ENCODE measurements at regions not wholly inside any gene's neighbourhood (a gene's known extent, or its start where the extent isn't known, plus 50 kb on each side); places are given as distances from the start of the nearest gene placed in this dataset.

GRCh38 chr3:177425042-177425441 is 227.8 kb upstream of the TBL1XR1 start:
- H3K27ac ChIP-seq: no peak overlapping the region
- ChIA-PET CTCF (no interaction called here), POLR2A (ENCODE audit: low non-redundant PET) (no interaction called here)
- DNase-seq (ENCODE audit: low spot score): no peak
- no peak for TF ChIP-seq CTCF (conservative IDR thresholded peaks at IDR 0.05; ENCODE audit: low read depth)

GRCh38 chr3:177426106-177426877 is 229.0 kb upstream of the TBL1XR1 start:
- ChIA-PET CTCF (interaction anchor here (0.6 kb wide), 1 partner anchor 594 kb away, joined by 3 read pairs; no protein-coding TSS in a partner anchor), POLR2A (ENCODE audit: low non-redundant PET) (no interaction called here)
- no peak overlapping the region for H3K27ac ChIP-seq
- no peak for TF ChIP-seq CTCF (conservative IDR thresholded peaks at IDR 0.05; ENCODE audit: low read depth)
- no peak for DNase-seq (ENCODE audit: low spot score)

GRCh38 chr3:177426878-177427495 is 229.7 kb upstream of the TBL1XR1 start:
- ChIA-PET POLR2A (ENCODE audit: low non-redundant PET) (no interaction called here), CTCF (interaction anchor here (0.6 kb wide), 1 partner anchor 593 kb away, joined by 3 read pairs; no protein-coding TSS in a partner anchor)
- no peak for DNase-seq (ENCODE audit: low spot score)
- no peak for TF ChIP-seq CTCF (conservative IDR thresholded peaks at IDR 0.05; ENCODE audit: low read depth)
- H3K27ac ChIP-seq: no peak overlapping the region

- CTCF ChIA-PET: no interaction called here
- POLR2A ChIA-PET (ENCODE audit: low non-redundant PET): no interaction called here
- no peak overlapping the region for H3K27ac ChIP-seq
- no peak for TF ChIP-seq CTCF (conservative IDR thresholded peaks at IDR 0.05; ENCODE audit: low read depth)
- DNase-seq (ENCODE audit: low spot score): peak; percentile 10
Measured at GRCh38 chr3:177427540-177427939, 230.3 kb upstream of the TBL1XR1 start.

GRCh38 chr3:177429079-177429478 is 231.8 kb upstream of the TBL1XR1 start:
- ChIA-PET CTCF (interaction anchor here (0.6 kb wide), 1 partner anchor 41 kb away, joined by 3 read pairs; no protein-coding TSS in a partner anchor), POLR2A (ENCODE audit: low non-redundant PET) (no interaction called here)
- TF ChIP-seq CTCF (conservative IDR thresholded peaks at IDR 0.05; ENCODE audit: low read depth): no peak
- H3K27ac ChIP-seq: no peak overlapping the region
- DNase-seq (ENCODE audit: low spot score): no peak

GRCh38 chr3:177429771-177430170 is 232.5 kb upstream of the TBL1XR1 start:
- no peak for TF ChIP-seq CTCF (conservative IDR thresholded peaks at IDR 0.05; ENCODE audit: low read depth)
- ChIA-PET POLR2A (ENCODE audit: low non-redundant PET) (no interaction called here), CTCF (interaction anchor here (0.7 kb wide), 1 partner anchor 295 kb away, joined by 4 read pairs; no protein-coding TSS in a partner anchor)
- DNase-seq (ENCODE audit: low spot score): no peak
- no peak overlapping the region for H3K27ac ChIP-seq

Measured in RWPE1 (cell line).